ENCODE measurements at regions not wholly inside any gene's neighbourhood (a gene's known extent, or its start where the extent isn't known, plus 50 kb on each side); places are given as distances from the start of the nearest gene placed in this dataset.

DNA sequence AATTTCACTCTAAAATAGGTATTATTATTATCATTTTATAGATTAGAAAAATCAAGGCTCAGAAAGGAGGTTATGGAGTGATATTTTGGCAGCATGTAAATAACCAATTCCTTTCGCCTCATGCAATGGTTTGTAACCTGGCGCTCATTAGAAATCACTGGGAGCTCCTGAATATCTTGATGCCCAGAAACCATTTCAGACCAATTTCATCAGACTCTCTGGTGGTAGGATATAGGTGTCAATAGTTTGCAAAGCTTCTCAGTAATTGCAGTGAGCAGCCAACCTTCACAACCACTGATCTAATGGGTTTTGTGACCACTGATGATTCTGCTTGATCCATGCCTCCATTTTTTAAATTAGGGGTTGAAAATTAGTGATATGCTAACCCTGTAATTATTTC lies 57.8 kb upstream of the ZC3H12C start:
- TF ChIP-seq, protein P1, sequence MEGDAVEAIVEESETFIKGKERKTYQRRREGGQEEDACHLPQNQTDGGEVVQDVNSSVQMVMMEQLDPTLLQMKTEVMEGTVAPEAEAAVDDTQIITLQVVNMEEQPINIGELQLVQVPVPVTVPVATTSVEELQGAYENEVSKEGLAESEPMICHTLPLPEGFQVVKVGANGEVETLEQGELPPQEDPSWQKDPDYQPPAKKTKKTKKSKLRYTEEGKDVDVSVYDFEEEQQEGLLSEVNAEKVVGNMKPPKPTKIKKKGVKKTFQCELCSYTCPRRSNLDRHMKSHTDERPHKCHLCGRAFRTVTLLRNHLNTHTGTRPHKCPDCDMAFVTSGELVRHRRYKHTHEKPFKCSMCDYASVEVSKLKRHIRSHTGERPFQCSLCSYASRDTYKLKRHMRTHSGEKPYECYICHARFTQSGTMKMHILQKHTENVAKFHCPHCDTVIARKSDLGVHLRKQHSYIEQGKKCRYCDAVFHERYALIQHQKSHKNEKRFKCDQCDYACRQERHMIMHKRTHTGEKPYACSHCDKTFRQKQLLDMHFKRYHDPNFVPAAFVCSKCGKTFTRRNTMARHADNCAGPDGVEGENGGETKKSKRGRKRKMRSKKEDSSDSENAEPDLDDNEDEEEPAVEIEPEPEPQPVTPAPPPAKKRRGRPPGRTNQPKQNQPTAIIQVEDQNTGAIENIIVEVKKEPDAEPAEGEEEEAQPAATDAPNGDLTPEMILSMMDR (IDR thresholded peaks at IDR 0.05): no peak
- ATAC-seq (ENCODE audit: low FRiP score) (no peak), DNase-seq (ENCODE audit: low spot score) (no peak)

DNA sequence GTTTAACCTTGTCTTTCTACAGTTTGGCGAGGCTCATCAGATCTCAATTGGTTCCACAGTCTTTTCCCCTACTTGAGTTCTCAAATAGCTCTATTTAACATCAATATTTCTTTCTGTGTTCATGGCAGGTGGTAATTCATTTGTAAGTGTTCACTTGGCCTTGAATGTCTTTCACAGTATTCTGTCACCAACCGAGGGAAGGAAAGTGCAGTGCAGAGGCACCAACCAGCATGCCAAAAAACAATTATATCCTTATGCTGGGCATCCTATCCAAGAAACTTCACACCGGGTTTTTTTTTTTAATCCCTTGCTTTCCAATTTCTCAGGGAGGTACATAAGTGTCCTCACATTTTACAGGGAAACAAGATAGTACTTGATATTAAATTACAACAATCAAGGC lies 55.0 kb upstream of the ZC3H12C start:
- DNase-seq (ENCODE audit: low spot score) (no peak), ATAC-seq (ENCODE audit: low FRiP score) (no peak)
- TF ChIP-seq, protein P1 (IDR thresholded peaks at IDR 0.05): no peak

Measured in omental fat pad (tissue), 3 donors.